ENCODE measurements at regions not wholly inside any gene's neighbourhood (a gene's known extent, or its start where the extent isn't known, plus 50 kb on each side); places are given as distances from the start of the nearest gene placed in this dataset.

- TF ChIP-seq CTCF (conservative IDR thresholded peaks at IDR 0.05; ENCODE audit: low read length) (no peak), EZH2phosphoT487 (IDR thresholded peaks at IDR 0.05; ENCODE audit: borderline replicate concordance) (no peak)
Observed at GRCh38 chr3:78130741-78131290, 1090.9 kb downstream of the ROBO2 start.
